HG03280 (cell line): ENCODE measurements at regions not wholly inside any gene's neighbourhood (a gene's known extent, or its start where the extent isn't known, plus 50 kb on each side); places are given as distances from the start of the nearest gene placed in this dataset.
"Not testable (repeated sequence)": the region's sequence is repeated elsewhere in the genome, so short reads cannot be mapped to it uniquely, and the experiment has no call there.

ENCODE experiments used
- ATAC-seq: cut with Tn5 transposase; IDR thresholded peaks from one replicate; pipeline ENCODE4 v1.9.1; 2021; ENCODE audit warnings: mild to moderate bottlenecking, moderate library complexity; ENCODE audit not compliant: unreplicated experiment

GRCh38 chr14:30156571-30156970 lies 228.9 kb upstream of the PRKD1 start:
- ATAC-seq: no peak

- ATAC-seq: no peak
Measured at GRCh38 chr14:30158299-30158698, 230.7 kb upstream of the PRKD1 start.

- ATAC-seq: no peak
Measured at GRCh38 chr14:30159374-30159773, 231.7 kb upstream of the PRKD1 start.

GRCh38 chr14:30160608-30161007 lies 233.0 kb upstream of the PRKD1 start:
- ATAC-seq: no peak

DNA sequence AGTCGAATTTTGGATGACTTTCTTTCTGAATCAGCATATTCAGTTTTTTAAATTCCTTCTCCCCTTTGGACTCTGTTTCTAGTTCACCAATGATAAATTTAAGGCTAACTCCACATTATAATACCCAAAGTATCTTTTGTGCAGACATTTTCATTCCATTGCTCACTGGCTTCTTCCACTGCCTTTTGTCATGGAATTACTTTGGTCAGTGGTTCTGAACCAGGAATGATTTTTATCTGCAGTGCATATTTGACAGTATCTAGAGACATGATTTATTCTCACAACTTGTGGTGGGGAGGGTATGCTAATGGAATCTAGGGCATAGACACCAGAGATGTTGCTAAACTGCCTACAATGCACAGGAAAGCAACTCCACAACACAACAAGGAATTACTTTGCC lies 234.4 kb upstream of the PRKD1 start:
- no peak for ATAC-seq

- ATAC-seq: no peak
Measured at GRCh38 chr14:30165255-30165654, 237.6 kb upstream of the PRKD1 start.

GRCh38 chr14:30177781-30178180 lies 250.1 kb upstream of the PRKD1 start:
- ATAC-seq: no peak

- ATAC-seq: no peak
Measured at GRCh38 chr14:30179381-30180130, 251.9 kb upstream of the PRKD1 start.

DNA sequence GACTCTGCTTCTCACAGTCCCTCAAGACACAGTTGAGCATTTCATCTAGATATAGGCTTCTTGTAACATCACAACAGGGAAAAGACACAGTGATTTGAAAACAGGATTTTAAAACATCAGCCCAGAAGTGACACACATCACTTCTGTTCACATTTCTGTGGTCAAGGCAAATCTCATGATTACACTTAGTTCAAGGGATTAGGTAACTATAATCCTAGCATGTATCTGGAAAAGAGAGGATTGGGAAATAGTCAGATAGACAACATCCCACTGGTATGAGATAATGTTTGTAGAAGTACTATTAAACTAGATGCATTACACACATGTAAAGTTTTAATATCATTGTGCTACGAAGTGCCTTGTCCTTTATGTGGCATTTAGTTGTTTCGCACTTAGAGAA lies 252.6 kb upstream of the PRKD1 start:
- no peak for ATAC-seq

GRCh38 chr14:30185832-30186231 lies 258.2 kb upstream of the PRKD1 start:
- no peak for ATAC-seq

DNA sequence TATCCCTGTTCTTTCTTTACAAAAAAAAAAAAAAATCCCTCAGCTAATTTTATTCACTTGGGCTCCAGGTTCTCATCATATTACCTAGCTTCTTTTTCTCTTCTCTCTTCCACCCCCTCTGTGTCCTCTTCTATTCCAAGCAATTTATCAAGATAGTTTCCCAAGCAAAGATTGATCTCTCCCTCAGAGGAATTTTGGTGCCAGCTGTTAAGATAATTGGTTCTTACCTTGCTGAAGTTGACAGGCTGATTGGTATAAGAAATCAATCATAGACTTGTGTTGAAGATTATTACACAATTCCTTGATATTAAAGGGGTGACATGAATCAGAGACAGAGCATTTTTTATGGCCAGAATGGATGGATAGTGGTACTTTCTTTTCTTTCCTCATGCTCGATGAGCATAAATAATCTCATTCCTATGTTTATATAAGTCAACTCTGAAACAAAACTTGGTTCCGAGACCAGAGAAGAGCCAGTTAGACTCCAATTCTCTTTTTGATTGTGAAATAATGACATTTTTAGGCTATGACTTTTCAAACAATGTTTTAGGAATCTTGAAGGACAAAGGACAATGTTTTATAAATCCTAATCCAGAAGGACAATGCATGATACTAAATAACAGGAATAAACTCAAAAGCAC lies 264.1 kb upstream of the PRKD1 start:
- ATAC-seq: no peak

DNA sequence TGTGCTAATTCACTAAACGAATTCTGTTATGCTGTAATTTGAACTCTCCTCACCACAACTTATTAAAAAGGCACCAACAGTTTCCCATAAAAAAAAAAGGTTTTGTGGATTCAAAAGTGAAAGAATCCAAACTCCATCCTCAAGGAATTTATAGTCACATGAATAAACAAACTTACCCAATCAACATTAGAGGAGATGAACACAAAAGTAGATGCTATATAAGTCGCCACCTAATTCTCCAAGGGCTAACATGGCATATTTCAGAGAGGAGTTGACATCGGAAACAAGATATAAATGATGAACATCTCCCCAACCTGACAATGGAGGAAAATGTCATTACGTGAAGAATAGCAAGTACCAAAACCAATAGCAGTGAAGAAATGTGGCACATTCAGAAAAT lies 265.5 kb upstream of the PRKD1 start:
- no peak for ATAC-seq

GRCh38 chr14:30193845-30194501 lies 266.3 kb upstream of the PRKD1 start:
- no peak for ATAC-seq

GRCh38 chr14:30194741-30195148 lies 267.1 kb upstream of the PRKD1 start:
- no peak for ATAC-seq

- no peak for ATAC-seq
Measured at GRCh38 chr14:30195941-30196340, 268.3 kb upstream of the PRKD1 start.

DNA sequence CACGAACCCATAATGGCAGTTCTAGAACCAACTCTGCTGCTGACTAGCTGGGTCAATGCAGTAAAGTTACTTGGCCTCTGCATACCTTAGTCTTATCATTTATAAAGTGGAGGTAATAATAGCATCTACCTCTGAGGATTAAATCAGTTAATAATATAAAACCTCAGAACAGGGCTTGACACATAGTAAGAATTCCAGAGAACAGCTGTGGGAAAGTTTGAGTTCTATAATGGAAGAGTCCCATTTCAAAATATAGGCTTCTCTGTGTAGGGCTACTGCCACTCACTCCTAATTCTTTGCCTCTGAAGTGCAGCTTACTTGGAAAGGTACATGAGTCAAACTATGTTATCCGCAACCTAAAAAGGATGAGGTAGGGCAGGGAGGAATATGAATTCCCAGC lies 269.2 kb upstream of the PRKD1 start:
- ATAC-seq: no peak

- ATAC-seq: not testable (repeated sequence)
Measured at GRCh38 chr14:30198720-30199119, 271.1 kb upstream of the PRKD1 start.

- ATAC-seq: no peak
Measured at GRCh38 chr14:30204431-30204980, 276.9 kb upstream of the PRKD1 start.

DNA sequence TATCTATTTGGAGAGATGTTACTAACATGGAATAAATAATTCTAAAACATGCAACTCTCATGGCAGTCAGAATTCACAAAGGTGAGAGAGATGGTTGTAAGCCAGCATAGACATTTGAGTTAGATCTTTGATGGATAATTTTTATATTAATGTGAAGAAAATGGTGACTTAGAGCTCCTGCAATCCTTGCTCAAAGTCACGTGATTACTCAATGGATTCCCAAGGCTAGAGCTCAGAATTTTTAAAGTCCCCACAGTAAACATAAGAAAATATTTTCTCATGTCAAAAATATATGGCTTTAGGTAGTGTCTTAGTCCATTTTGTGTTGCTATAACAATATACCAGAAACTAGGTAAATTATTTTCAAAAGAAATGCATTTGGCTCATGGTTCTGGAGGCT lies 281.5 kb upstream of the PRKD1 start:
- ATAC-seq: no peak

GRCh38 chr14:30210630-30211029 lies 283.0 kb upstream of the PRKD1 start:
- no peak for ATAC-seq

- no peak for ATAC-seq
Measured at GRCh38 chr14:30211326-30211725, 283.7 kb upstream of the PRKD1 start.

DNA sequence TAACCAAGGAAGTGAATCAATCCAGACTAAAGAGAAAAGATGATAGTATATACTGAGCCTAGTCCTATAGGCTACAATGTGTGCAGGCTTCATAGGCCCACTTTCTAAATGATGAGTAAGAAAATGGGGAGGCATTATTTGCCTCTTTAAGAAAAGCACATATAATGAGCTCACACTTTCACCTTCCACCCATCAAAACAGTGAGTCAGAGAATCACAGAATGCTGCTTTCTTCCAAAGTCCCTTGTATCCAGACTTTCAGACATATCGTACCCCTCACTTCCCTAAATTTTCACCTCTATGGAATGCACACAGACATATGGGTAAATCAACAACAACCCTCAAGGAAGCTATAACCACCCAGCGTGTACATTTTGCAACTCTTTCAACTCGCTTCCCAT lies 286.4 kb upstream of the PRKD1 start:
- ATAC-seq: no peak
